ENCODE measurements at regions not wholly inside any gene's neighbourhood (a gene's known extent, or its start where the extent isn't known, plus 50 kb on each side); places are given as distances from the start of the nearest gene placed in this dataset.

GRCh38 chr2:75833386-75833785, 122.7 kb upstream of the GCFC2 start:
- CTCF ChIA-PET, result no interaction called here
- POLR2A ChIA-PET, result no interaction called here

More at GRCh38 chr2:75833386-75833785, 122.7 kb upstream of the GCFC2 start:
- TF ChIP-seq, protein P1, sequence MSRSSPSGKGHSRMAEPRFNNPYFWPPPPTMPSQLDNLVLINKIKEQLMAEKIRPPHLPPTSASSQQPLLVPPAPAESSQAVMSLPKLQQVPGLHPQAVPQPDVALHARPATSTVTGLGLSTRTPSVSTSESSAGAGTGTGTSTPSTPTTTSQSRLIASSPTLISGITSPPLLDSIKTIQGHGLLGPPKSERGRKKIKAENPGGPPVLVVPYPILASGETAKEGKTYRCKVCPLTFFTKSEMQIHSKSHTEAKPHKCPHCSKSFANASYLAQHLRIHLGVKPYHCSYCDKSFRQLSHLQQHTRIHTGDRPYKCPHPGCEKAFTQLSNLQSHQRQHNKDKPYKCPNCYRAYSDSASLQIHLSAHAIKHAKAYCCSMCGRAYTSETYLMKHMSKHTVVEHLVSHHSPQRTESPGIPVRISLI (tag by site-specific recombination; IDR thresholded peaks at IDR 0.05), result no peak
- TF ChIP-seq ZBTB8A (tag by site-specific recombination; IDR thresholded peaks at IDR 0.05) (no peak), ZNF530 (tag by site-specific recombination; IDR thresholded peaks at IDR 0.05; ENCODE audit: low read depth) (no peak), KLF1 (tag by site-specific recombination; IDR thresholded peaks at IDR 0.05) (no peak), OVOL3 (tag by site-specific recombination; IDR thresholded peaks at IDR 0.05) (no peak), KLF16 (tag by site-specific recombination; IDR thresholded peaks at IDR 0.05) (no peak), WT1 (tag by site-specific recombination; IDR thresholded peaks at IDR 0.05) (no peak), ZFHX2 (tag by site-specific recombination; conservative IDR thresholded peaks at IDR 0.05) (no peak), ZNF707 (tag by site-specific recombination; IDR thresholded peaks at IDR 0.05) (no peak), PRDM10 (tag by site-specific recombination; IDR thresholded peaks at IDR 0.05) (no peak), ZBTB7A (tag by site-specific recombination; IDR thresholded peaks at IDR 0.05; ENCODE audit: low read depth) (no peak), ZBTB21 (tag by site-specific recombination; IDR thresholded peaks at IDR 0.05) (no peak), ZNF341 (tag by site-specific recombination; IDR thresholded peaks at IDR 0.05; ENCODE audit: low read depth) (no peak), ZBTB1 (tag by site-specific recombination; IDR thresholded peaks at IDR 0.05) (no peak), ZNF513 (tag by site-specific recombination; IDR thresholded peaks at IDR 0.05) (no peak)
- TF ChIP-seq, protein P2, sequence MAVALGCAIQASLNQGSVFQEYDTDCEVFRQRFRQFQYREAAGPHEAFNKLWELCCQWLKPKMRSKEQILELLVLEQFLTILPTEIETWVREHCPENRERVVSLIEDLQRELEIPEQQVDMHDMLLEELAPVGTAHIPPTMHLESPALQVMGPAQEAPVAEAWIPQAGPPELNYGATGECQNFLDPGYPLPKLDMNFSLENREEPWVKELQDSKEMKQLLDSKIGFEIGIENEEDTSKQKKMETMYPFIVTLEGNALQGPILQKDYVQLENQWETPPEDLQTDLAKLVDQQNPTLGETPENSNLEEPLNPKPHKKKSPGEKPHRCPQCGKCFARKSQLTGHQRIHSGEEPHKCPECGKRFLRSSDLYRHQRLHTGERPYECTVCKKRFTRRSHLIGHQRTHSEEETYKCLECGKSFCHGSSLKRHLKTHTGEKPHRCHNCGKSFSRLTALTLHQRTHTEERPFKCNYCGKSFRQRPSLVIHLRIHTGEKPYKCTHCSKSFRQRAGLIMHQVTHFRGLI (tag by site-specific recombination; IDR thresholded peaks at IDR 0.05), result no peak
- TF ChIP-seq, protein P3, sequence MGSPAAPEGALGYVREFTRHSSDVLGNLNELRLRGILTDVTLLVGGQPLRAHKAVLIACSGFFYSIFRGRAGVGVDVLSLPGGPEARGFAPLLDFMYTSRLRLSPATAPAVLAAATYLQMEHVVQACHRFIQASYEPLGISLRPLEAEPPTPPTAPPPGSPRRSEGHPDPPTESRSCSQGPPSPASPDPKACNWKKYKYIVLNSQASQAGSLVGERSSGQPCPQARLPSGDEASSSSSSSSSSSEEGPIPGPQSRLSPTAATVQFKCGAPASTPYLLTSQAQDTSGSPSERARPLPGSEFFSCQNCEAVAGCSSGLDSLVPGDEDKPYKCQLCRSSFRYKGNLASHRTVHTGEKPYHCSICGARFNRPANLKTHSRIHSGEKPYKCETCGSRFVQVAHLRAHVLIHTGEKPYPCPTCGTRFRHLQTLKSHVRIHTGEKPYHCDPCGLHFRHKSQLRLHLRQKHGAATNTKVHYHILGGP (tag by site-specific recombination; IDR thresholded peaks at IDR 0.05), result no peak
- H3K27ac ChIP-seq (ENCODE audit: extremely low read depth, low read depth, low read length), result no peak overlapping the region
- no peaks in the 10 kb centered on the region for H3K36me3 ChIP-seq (ENCODE audit: control insufficient read depth in 2 of 2, insufficient read depth in 1 of 2, low read length in 2 of 2)
- no peaks in the 10 kb centered on the region for H3K9me3 ChIP-seq (ENCODE audit: control insufficient read depth, insufficient read depth, low read depth, low read length)
- no peak overlapping the region for H3K4me3 ChIP-seq (ENCODE audit: low read depth, low read length)
- no peaks in the 10 kb centered on the region for H3K4me1 ChIP-seq (ENCODE audit: control insufficient read depth, insufficient read depth, low read length)

All from HEK293 (cell line).